HG03558 (cell line): ENCODE measurements at regions not wholly inside any gene's neighbourhood (a gene's known extent, or its start where the extent isn't known, plus 50 kb on each side); places are given as distances from the start of the nearest gene placed in this dataset.

Source experiments
- ATAC-seq: cut with Tn5 transposase; IDR thresholded peaks from one replicate; pipeline ENCODE4 v1.9.1; 2021; ENCODE audit warnings: moderate number of reproducible peaks; ENCODE audit not compliant: unreplicated experiment; ENCODE audit errors: extremely low read depth

GRCh38 chr22:47293368-47294221 lies 531.1 kb downstream of the TBC1D22A start:
- no peak for ATAC-seq

GRCh38 chr22:47292546-47293320 lies 530.3 kb downstream of the TBC1D22A start:
- no peak for ATAC-seq

- ATAC-seq = no peak
Observed at GRCh38 chr22:47291565-47292495, 529.4 kb downstream of the TBC1D22A start.

- no peak for ATAC-seq
Observed at GRCh38 chr22:47290706-47291430, 528.4 kb downstream of the TBC1D22A start.

- no peak for ATAC-seq
Observed at GRCh38 chr22:47289336-47289985, 527.0 kb downstream of the TBC1D22A start.

GRCh38 chr22:47288680-47289079 lies 526.2 kb downstream of the TBC1D22A start:
- no peak for ATAC-seq

- no peak for ATAC-seq
Observed at GRCh38 chr22:47287516-47287915, 525.1 kb downstream of the TBC1D22A start.

- ATAC-seq = no peak
Observed at GRCh38 chr22:47286590-47286989, 524.1 kb downstream of the TBC1D22A start.

- no peak for ATAC-seq
Observed at GRCh38 chr22:47285981-47286380, 523.5 kb downstream of the TBC1D22A start.

GRCh38 chr22:47284822-47285221 lies 522.4 kb downstream of the TBC1D22A start:
- no peak for ATAC-seq

GRCh38 chr22:47284360-47284759 lies 521.9 kb downstream of the TBC1D22A start:
- no peak for ATAC-seq

- ATAC-seq = no peak
Observed at GRCh38 chr22:47283616-47284270, 521.3 kb downstream of the TBC1D22A start.

GRCh38 chr22:47282851-47283250 lies 520.4 kb downstream of the TBC1D22A start:
- ATAC-seq = no peak

GRCh38 chr22:47282366-47282765 lies 519.9 kb downstream of the TBC1D22A start:
- ATAC-seq = no peak

GRCh38 chr22:47281126-47282106 lies 519.0 kb downstream of the TBC1D22A start:
- no peak for ATAC-seq

GRCh38 chr22:47280301-47280700 lies 517.9 kb downstream of the TBC1D22A start:
- no peak for ATAC-seq

GRCh38 chr22:47279746-47280145 lies 517.3 kb downstream of the TBC1D22A start:
- ATAC-seq = no peak

- no peak for ATAC-seq
Observed at GRCh38 chr22:47279337-47279736, 516.9 kb downstream of the TBC1D22A start.
